ENCODE measurements at regions not wholly inside any gene's neighbourhood (a gene's known extent, or its start where the extent isn't known, plus 50 kb on each side); places are given as distances from the start of the nearest gene placed in this dataset.

DNA sequence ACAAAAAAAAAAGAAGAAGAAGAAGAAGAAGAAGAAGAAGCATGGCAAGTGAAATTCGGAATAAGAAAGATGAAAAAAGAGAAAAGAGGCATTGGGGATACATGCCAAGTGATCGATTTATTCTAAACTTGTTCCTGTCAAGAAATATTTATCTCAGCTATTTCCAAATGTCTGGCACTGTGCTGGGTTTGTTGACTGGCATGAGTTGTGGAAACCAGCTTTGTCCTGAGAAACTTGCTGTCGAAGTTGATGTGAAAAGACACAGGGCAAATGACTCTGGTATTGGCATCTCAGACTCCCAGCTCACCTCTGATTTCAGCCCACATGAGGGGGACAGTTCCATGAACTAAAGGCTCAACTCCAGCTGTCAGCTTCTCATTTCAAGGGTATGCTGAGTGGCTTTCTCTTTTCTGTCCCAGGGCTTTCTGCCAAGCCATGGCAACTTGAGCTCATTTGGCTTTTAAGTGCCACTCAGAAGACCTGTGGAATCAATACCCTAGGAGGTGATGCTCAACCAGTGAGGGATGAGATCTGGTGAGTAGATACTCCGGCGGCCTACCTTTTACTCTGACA, 253.3 kb upstream of the JAG1 start:
- H3K27me3 ChIP-seq, result no peaks in the 10 kb centered on the region
- H3K4me3 ChIP-seq, result no peak overlapping the region
- H3K36me3 ChIP-seq, result no peaks in the 10 kb centered on the region
- H3K9me3 ChIP-seq, result no peaks in the 10 kb centered on the region
- no peak for DNase-seq
- no peak overlapping the region for H3K27ac ChIP-seq
- no peak for TF ChIP-seq POLR2A (IDR thresholded peaks at IDR 0.05)
- TF ChIP-seq, protein P1, sequence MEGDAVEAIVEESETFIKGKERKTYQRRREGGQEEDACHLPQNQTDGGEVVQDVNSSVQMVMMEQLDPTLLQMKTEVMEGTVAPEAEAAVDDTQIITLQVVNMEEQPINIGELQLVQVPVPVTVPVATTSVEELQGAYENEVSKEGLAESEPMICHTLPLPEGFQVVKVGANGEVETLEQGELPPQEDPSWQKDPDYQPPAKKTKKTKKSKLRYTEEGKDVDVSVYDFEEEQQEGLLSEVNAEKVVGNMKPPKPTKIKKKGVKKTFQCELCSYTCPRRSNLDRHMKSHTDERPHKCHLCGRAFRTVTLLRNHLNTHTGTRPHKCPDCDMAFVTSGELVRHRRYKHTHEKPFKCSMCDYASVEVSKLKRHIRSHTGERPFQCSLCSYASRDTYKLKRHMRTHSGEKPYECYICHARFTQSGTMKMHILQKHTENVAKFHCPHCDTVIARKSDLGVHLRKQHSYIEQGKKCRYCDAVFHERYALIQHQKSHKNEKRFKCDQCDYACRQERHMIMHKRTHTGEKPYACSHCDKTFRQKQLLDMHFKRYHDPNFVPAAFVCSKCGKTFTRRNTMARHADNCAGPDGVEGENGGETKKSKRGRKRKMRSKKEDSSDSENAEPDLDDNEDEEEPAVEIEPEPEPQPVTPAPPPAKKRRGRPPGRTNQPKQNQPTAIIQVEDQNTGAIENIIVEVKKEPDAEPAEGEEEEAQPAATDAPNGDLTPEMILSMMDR (IDR thresholded peaks at IDR 0.05), result no peak
- no peaks in the 10 kb centered on the region for H3K4me1 ChIP-seq

DNA sequence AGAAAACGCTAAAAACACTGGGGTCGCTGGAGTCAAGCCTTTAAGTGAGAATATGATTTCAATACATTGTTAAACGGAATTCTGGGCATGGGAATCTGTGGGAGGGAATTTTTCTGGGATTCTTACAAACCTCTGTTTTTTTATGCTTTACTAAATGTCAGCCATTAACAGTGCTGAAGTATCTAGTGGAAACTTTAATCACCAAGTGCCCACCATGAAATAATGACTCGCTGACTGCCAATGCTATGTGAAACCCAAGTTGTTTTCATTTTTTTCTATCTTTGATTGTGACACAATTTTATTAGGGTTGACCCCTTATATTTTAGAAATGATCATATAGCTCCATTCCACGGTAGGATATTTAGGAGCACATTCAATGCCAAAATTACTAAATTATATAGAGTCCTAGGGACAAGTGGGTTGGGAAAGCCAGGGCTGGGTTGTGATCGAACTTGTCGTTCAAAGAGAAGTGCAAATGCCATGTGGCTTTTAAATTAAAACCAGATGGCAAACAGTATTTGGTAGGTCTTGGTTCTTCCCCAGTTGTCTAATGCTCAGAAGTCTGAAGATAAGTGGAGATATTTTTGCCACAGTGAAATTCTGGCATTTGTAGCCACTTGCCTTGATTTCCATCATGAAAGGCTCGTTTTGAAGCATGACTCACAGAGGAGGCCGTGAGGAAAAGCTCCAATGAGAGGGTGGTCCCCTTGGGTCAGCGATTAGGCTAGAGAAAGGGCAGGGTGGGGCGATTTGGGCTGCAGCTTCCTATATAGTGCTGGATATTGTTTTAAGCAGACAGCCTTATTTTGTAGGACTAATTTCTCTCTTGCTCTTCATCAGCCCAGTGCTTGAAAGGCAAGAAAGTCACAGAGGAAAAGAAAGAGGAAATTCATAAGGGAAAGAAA, 254.4 kb upstream of the JAG1 start:
- H3K27ac ChIP-seq, result no peak overlapping the region
- TF ChIP-seq, protein P1 (IDR thresholded peaks at IDR 0.05), result no peak
- TF ChIP-seq POLR2A (IDR thresholded peaks at IDR 0.05), result no peak
- H3K27me3 ChIP-seq, result no peaks in the 10 kb centered on the region

DNA sequence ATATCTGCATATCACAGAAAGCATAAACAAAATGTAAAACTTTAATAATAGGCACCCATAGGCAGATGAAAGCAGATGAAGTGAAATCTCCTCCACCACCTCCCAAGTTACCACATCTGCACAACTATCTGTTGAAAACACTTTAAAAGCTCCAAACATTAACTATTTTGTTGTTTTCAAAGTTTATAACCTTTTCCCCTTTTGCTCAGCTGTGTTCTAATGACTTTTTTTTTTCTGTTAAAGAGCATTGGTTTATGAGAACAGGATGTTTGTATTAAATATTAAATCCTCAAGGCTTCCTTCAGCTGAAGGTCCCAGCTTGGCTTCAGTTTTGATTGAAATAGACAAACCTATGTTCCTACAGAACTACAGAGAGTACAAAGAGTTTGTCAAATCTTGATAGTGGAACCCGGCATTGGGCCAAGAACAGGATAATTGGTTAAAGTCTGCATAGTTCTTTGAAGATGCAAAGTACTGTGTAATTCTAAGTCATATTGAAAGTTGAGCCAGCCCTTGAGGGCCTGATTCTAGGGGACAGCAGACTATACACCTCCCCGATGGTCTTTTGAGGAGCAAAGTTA, 255.1 kb upstream of the JAG1 start:
- Histone ChIP-seq H3K36me3 (no peaks in the 10 kb centered on the region), H3K27me3 (no peaks in the 10 kb centered on the region), H3K4me3 (no peak overlapping the region), H3K9me3 (no peaks in the 10 kb centered on the region), H3K4me1 (no peaks in the 10 kb centered on the region), H3K27ac (no peak overlapping the region)
- DNase-seq, result no peak
- TF ChIP-seq POLR2A (IDR thresholded peaks at IDR 0.05), result no peak
- TF ChIP-seq, protein P1 (IDR thresholded peaks at IDR 0.05), result no peak

More for the DNA sequence above, 254.4 kb upstream of the JAG1 start:
- DNase-seq, result no peak
- no peaks in the 10 kb centered on the region for H3K36me3 ChIP-seq
- H3K4me3 ChIP-seq, result no peak overlapping the region
- H3K9me3 ChIP-seq, result no peaks in the 10 kb centered on the region
- no peaks in the 10 kb centered on the region for H3K4me1 ChIP-seq

DNA sequence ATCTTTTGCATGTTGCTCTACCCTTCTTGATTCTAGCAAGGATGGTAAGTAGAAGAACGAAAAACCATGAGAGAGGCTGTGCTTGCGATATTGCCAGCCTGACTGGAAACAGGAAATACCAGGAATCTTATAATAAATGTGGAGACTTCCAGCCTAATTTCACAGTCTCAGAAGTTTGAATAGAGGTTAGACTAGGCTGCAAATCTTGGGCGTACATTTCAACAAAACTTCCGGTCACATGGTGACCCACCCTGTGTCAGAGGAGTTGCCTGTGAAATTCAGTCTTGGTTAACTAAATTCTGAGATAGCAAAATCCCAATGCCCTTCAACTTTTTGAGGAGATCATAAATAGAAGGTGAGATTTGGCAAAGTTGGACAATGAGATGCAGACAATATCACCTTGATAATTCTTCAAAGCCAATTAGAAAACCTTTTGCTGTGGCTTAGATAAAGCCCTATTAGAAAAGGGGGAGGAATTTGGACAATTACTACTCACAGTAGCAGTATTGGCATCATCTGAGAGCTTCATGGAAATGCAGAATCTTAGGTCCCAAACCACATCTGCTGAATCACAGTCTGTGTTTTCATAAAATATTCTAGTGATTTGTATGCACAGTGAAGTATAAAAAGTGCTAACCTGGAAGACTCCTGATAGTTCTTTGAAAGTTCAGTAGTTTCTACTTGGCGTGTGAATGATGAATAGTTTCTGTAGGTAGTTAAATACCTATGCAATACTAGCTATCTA, 262.0 kb upstream of the JAG1 start:
- Histone ChIP-seq H3K27ac (no peak overlapping the region), H3K9me3 (no peaks in the 10 kb centered on the region), H3K4me3 (no peak overlapping the region), H3K36me3 (no peaks in the 10 kb centered on the region), H3K27me3 (no peaks in the 10 kb centered on the region), H3K4me1 (no peaks in the 10 kb centered on the region)
- no peak for DNase-seq
- TF ChIP-seq, protein P1 (IDR thresholded peaks at IDR 0.05), result no peak
- no peak for TF ChIP-seq POLR2A (IDR thresholded peaks at IDR 0.05)

DNA sequence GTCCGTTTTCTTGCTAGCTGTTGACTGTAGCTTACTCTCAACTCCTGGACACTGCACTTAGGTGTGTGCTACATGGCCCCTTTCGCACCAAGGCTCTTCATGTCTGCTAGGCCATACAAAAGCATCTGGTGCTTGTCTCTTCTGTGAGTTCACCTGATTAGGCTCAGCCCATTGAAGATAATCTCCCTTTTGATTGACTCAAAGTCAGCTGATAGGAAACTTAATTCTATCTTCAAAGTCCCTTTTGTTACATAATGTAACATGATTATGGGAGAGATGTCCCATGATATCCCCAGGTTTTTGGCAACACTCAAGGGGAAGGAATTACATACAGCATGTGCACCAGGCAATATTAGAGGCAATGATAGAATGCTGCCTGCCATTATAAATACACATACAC, 263.0 kb upstream of the JAG1 start:
- no peak for DNase-seq
- TF ChIP-seq, protein P1 (IDR thresholded peaks at IDR 0.05), result no peak
- no peak for TF ChIP-seq POLR2A (IDR thresholded peaks at IDR 0.05)
- Histone ChIP-seq H3K27ac (no peak overlapping the region), H3K4me3 (no peak overlapping the region), H3K36me3 (no peaks in the 10 kb centered on the region), H3K27me3 (no peaks in the 10 kb centered on the region), H3K4me1 (no peaks in the 10 kb centered on the region), H3K9me3 (no peaks in the 10 kb centered on the region)

All from Peyer's patch (tissue), 4 donors.